ENCODE measurements at regions not wholly inside any gene's neighbourhood (a gene's known extent, or its start where the extent isn't known, plus 50 kb on each side); places are given as distances from the start of the nearest gene placed in this dataset.

- TF ChIP-seq CBX8 (IDR thresholded peaks at IDR 0.05; ENCODE audit: borderline replicate concordance, low read depth, low read length) (no peak), HDAC6 (IDR thresholded peaks at IDR 0.05; ENCODE audit: low read depth, low read length) (no peak), SIRT6 (IDR thresholded peaks at IDR 0.05; ENCODE audit: low read length) (no peak), SP4 (IDR thresholded peaks at IDR 0.05; ENCODE audit: low read length) (no peak), SP1 (IDR thresholded peaks at IDR 0.05; ENCODE audit: low read depth, low read length) (no peak), EGR1 (IDR thresholded peaks at IDR 0.05; ENCODE audit: borderline replicate concordance, low read depth, low read length) (no peak), ATF2 (IDR thresholded peaks at IDR 0.05; ENCODE audit: low read length) (no peak), PHF8 (conservative IDR thresholded peaks at IDR 0.05; ENCODE audit: low read depth, low read length) (no peak)
These were observed 203.8 kb upstream of the SOX1 start (continued) for GRCh38 chr13:111862836-111863815.
